ENCODE measurements at regions not wholly inside any gene's neighbourhood (a gene's known extent, or its start where the extent isn't known, plus 50 kb on each side); places are given as distances from the start of the nearest gene placed in this dataset.

- Mint-ChIP-seq H3K27me3 (ENCODE audit: unreplicated experiment) (peaks cover 3% of the 10 kb centered on the region), H3K27ac (ENCODE audit: unreplicated experiment) (no peak overlapping the region), H3K4me3 (ENCODE audit: unreplicated experiment) (no peak overlapping the region), H3K36me3 (ENCODE audit: unreplicated experiment) (no peaks in the 10 kb centered on the region), H3K9me3 (ENCODE audit: unreplicated experiment) (peaks cover 2% of the 10 kb centered on the region), H3K4me1 (ENCODE audit: low read depth, unreplicated experiment) (no peaks in the 10 kb centered on the region)
- no peak for DNase-seq
- no peak for TF ChIP-seq CTCF (IDR thresholded peaks at IDR 0.05; ENCODE audit: partially characterized antibody, unreplicated experiment)
Observed at GRCh38 chr9:32253731-32254130, 130.7 kb upstream of the ACO1 start.

GRCh38 chr9:32255026-32255425 is 129.4 kb upstream of the ACO1 start:
- Mint-ChIP-seq H3K4me3 (ENCODE audit: unreplicated experiment) (no peak overlapping the region), H3K27me3 (ENCODE audit: unreplicated experiment) (peaks cover 3% of the 10 kb centered on the region), H3K9me3 (ENCODE audit: unreplicated experiment) (peaks cover 2% of the 10 kb centered on the region), H3K36me3 (ENCODE audit: unreplicated experiment) (no peaks in the 10 kb centered on the region), H3K4me1 (ENCODE audit: low read depth, unreplicated experiment) (no peaks in the 10 kb centered on the region), H3K27ac (ENCODE audit: unreplicated experiment) (no peak overlapping the region)
- TF ChIP-seq CTCF (IDR thresholded peaks at IDR 0.05; ENCODE audit: partially characterized antibody, unreplicated experiment), result no peak
- no peak for DNase-seq

- no peak overlapping the region for H3K27ac Mint-ChIP-seq (ENCODE audit: unreplicated experiment)
- no peak for TF ChIP-seq CTCF (IDR thresholded peaks at IDR 0.05; ENCODE audit: partially characterized antibody, unreplicated experiment)
- H3K27me3 Mint-ChIP-seq (ENCODE audit: unreplicated experiment), result peaks cover 3% of the 10 kb centered on the region
- H3K4me1 Mint-ChIP-seq (ENCODE audit: low read depth, unreplicated experiment), result no peaks in the 10 kb centered on the region
- DNase-seq, result no peak
- no peak overlapping the region for H3K4me3 Mint-ChIP-seq (ENCODE audit: unreplicated experiment)
- H3K36me3 Mint-ChIP-seq (ENCODE audit: unreplicated experiment), result no peaks in the 10 kb centered on the region
- no peaks in the 10 kb centered on the region for H3K9me3 Mint-ChIP-seq (ENCODE audit: unreplicated experiment)
Observed at GRCh38 chr9:32258482-32258881, 126.0 kb upstream of the ACO1 start.

- Mint-ChIP-seq H3K9me3 (ENCODE audit: unreplicated experiment) (no peaks in the 10 kb centered on the region), H3K27me3 (ENCODE audit: unreplicated experiment) (peaks cover 3% of the 10 kb centered on the region), H3K4me1 (ENCODE audit: low read depth, unreplicated experiment) (no peaks in the 10 kb centered on the region), H3K4me3 (ENCODE audit: unreplicated experiment) (no peak overlapping the region), H3K27ac (ENCODE audit: unreplicated experiment) (no peak overlapping the region), H3K36me3 (ENCODE audit: unreplicated experiment) (no peaks in the 10 kb centered on the region)
- DNase-seq, result no peak
- no peak for TF ChIP-seq CTCF (IDR thresholded peaks at IDR 0.05; ENCODE audit: partially characterized antibody, unreplicated experiment)
Observed at GRCh38 chr9:32260151-32260862, 124.1 kb upstream of the ACO1 start.

- H3K36me3 Mint-ChIP-seq (ENCODE audit: unreplicated experiment), result no peaks in the 10 kb centered on the region
- H3K9me3 Mint-ChIP-seq (ENCODE audit: unreplicated experiment), result no peaks in the 10 kb centered on the region
- TF ChIP-seq CTCF (IDR thresholded peaks at IDR 0.05; ENCODE audit: partially characterized antibody, unreplicated experiment), result no peak
- H3K27ac Mint-ChIP-seq (ENCODE audit: unreplicated experiment), result no peak overlapping the region
- no peaks in the 10 kb centered on the region for H3K4me1 Mint-ChIP-seq (ENCODE audit: low read depth, unreplicated experiment)
- no peak overlapping the region for H3K4me3 Mint-ChIP-seq (ENCODE audit: unreplicated experiment)
- DNase-seq, result no peak
- no peaks in the 10 kb centered on the region for H3K27me3 Mint-ChIP-seq (ENCODE audit: unreplicated experiment)
Observed at GRCh38 chr9:32264170-32264864, 120.1 kb upstream of the ACO1 start.
